ENCODE measurements at regions not wholly inside any gene's neighbourhood (a gene's known extent, or its start where the extent isn't known, plus 50 kb on each side); places are given as distances from the start of the nearest gene placed in this dataset.

- Histone ChIP-seq H3K4me1 (ENCODE audit: control insufficient read depth in 2 of 3, insufficient read depth in 2 of 3, low read depth in 1 of 3, low read length in 3 of 3) (peaks cover 0 to 8% (median 0%) of the 10 kb centered on the region in 3 donors), H3K27ac (ENCODE audit: low read depth in 2 of 2, low read length in 2 of 2) (no peak overlapping the region), H3K4me3 (ENCODE audit: low read length in 3 of 3) (no peak overlapping the region), H3K9ac (ENCODE audit: low read length in 3 of 3) (no peak overlapping the region), H3K27me3 (ENCODE audit: control insufficient read depth, insufficient read depth, low read length) (no peaks in the 10 kb centered on the region), H3K9me3 (ENCODE audit: control insufficient read depth in 2 of 3, insufficient read depth in 1 of 3, low read length in 3 of 3) (peaks cover 0 to 4% (median 0%) of the 10 kb centered on the region in 3 donors), H3K36me3 (ENCODE audit: control insufficient read depth in 2 of 3, insufficient read depth in 3 of 3, low read length in 3 of 3) (no peaks in the 10 kb centered on the region)
- no peak for TF ChIP-seq CTCF (IDR thresholded peaks at IDR 0.05; ENCODE audit: borderline replicate concordance, extremely low read depth, insufficient read depth)
- FAIRE-seq = no peak
- intact Hi-C loops (cut with DNase I) = no loop called here
- no peak for DNase-seq
Observed at GRCh38 chr2:29995241-29995640, 73.9 kb upstream of the ALK start.

DNA sequence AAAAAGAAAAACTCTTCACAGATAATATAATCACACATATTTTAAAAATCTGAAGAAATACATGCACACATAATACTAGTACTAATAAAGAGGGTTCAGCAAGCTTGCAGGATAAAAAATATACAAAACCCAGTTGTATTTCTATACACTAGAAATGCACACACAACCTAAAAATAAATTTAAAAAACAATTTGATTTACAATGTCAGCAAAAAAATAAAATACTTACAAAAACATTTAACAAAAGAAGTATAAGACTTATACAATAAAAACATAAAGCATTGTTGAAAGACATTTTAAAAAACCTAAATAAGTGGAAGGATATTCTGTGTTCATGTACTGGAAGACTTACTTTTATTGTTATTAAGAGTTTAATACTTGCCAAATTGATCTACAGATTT lies 81.7 kb upstream of the ALK start:
- no peaks in the 10 kb centered on the region for H3K4me1 ChIP-seq (ENCODE audit: control insufficient read depth in 2 of 3, insufficient read depth in 2 of 3, low read depth in 1 of 3, low read length in 3 of 3)
- intact Hi-C loops (cut with DNase I) = no loop called here
- peaks cover 0 to 4% (median 0%) of the 10 kb centered on the region in 3 donors for H3K9me3 ChIP-seq (ENCODE audit: control insufficient read depth in 2 of 3, insufficient read depth in 1 of 3, low read length in 3 of 3)
- no peaks in the 10 kb centered on the region for H3K36me3 ChIP-seq (ENCODE audit: control insufficient read depth in 2 of 3, insufficient read depth in 3 of 3, low read length in 3 of 3)
- H3K9ac ChIP-seq (ENCODE audit: low read length in 3 of 3) = no peak overlapping the region
- no peak overlapping the region for H3K4me3 ChIP-seq (ENCODE audit: low read length in 3 of 3)
- TF ChIP-seq CTCF (IDR thresholded peaks at IDR 0.05; ENCODE audit: borderline replicate concordance, extremely low read depth, insufficient read depth) = no peak
- no peaks in the 10 kb centered on the region for H3K27me3 ChIP-seq (ENCODE audit: control insufficient read depth, insufficient read depth, low read length)
- H3K27ac ChIP-seq (ENCODE audit: low read depth in 2 of 2, low read length in 2 of 2) = no peak overlapping the region
- DNase-seq = no peak
- peak; percentile 81 for FAIRE-seq

- no peak for TF ChIP-seq CTCF (IDR thresholded peaks at IDR 0.05; ENCODE audit: borderline replicate concordance, extremely low read depth, insufficient read depth)
- no peaks in the 10 kb centered on the region for H3K27me3 ChIP-seq (ENCODE audit: control insufficient read depth, insufficient read depth, low read length)
- no peak overlapping the region for H3K27ac ChIP-seq (ENCODE audit: low read depth in 2 of 2, low read length in 2 of 2)
- no peaks in the 10 kb centered on the region for H3K4me1 ChIP-seq (ENCODE audit: control insufficient read depth in 2 of 3, insufficient read depth in 2 of 3, low read depth in 1 of 3, low read length in 3 of 3)
- no peaks in the 10 kb centered on the region for H3K9me3 ChIP-seq (ENCODE audit: control insufficient read depth in 2 of 3, insufficient read depth in 1 of 3, low read length in 3 of 3)
- intact Hi-C loops (cut with DNase I) = no loop called here
- no peaks in the 10 kb centered on the region for H3K36me3 ChIP-seq (ENCODE audit: control insufficient read depth in 2 of 3, insufficient read depth in 3 of 3, low read length in 3 of 3)
- no peak overlapping the region for H3K4me3 ChIP-seq (ENCODE audit: low read length in 3 of 3)
- no peak overlapping the region for H3K9ac ChIP-seq (ENCODE audit: low read length in 3 of 3)
- FAIRE-seq (no peak), DNase-seq (no peak)
Observed at GRCh38 chr2:30022444-30023071, 101.2 kb upstream of the ALK start.

DNA sequence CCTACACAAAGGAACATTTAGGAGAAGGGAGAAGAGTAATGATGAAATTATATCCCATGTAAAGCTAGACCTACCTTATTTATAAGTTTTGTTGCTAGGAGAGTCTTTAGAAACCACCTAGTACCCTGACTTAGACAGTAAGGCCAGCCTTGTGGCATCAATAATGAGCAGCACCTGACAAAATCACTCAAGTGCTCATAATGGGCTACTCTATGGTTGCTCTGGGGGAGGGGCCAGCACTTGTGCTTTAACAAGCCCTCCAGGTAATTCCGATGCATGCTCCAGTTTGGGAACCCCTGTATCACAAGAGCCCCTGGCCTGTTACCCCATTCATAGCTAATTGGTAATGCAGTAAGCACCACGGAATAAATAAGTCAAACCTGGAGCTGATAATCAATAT lies 102.9 kb upstream of the ALK start:
- Histone ChIP-seq H3K27me3 (ENCODE audit: control insufficient read depth, insufficient read depth, low read length) (no peaks in the 10 kb centered on the region), H3K4me3 (ENCODE audit: low read length in 3 of 3) (no peak overlapping the region), H3K9me3 (ENCODE audit: control insufficient read depth in 2 of 3, insufficient read depth in 1 of 3, low read length in 3 of 3) (no peaks in the 10 kb centered on the region), H3K36me3 (ENCODE audit: control insufficient read depth in 2 of 3, insufficient read depth in 3 of 3, low read length in 3 of 3) (no peaks in the 10 kb centered on the region), H3K27ac (ENCODE audit: low read depth in 2 of 2, low read length in 2 of 2) (no peak overlapping the region), H3K4me1 (ENCODE audit: control insufficient read depth in 2 of 3, insufficient read depth in 2 of 3, low read depth in 1 of 3, low read length in 3 of 3) (no peaks in the 10 kb centered on the region), H3K9ac (ENCODE audit: low read length in 3 of 3) (no peak overlapping the region)
- TF ChIP-seq CTCF (IDR thresholded peaks at IDR 0.05; ENCODE audit: borderline replicate concordance, extremely low read depth, insufficient read depth) = no peak
- FAIRE-seq (no peak), DNase-seq (no peak)
- intact Hi-C loops (cut with DNase I) = no loop called here
